ENCODE measurements at regions not wholly inside any gene's neighbourhood (a gene's known extent, or its start where the extent isn't known, plus 50 kb on each side); places are given as distances from the start of the nearest gene placed in this dataset.

DNA sequence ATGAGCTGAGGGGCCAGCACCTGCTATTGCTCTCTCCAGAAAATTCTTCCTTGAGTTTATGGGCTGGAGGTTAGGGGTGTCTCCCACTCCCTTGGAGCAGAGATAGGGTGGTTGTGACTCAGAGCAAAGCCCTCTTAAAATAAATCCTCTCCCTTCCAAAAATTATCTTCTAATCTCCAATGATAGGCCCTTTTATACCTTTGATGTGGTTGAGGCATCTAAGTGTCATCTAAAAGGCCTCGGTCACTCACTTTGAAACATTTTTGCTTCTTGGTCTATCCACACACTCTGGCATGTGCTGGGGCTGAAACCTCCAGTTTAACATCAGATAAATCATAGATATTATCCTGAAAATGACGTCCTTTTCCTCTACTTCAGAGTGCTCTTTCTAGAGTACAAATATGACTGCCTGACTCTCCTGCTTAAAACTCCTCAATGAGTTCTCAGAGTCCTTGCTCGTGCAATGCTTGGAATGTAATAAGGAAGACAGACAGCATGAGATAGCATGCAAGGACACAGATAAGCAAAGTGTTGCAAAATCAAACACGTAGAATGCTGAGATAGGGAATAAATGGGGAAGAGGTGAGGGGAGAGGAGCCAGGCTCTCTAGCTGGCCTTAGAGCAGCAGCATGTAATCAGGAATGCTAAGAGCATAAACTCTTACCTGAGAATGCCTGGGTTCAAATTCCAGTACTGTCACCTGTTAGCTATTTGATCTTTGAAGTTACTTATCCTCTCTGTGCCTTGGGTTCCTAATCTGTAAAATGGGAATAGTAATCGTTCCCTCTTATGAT is 374.1 kb upstream of the CITED2 start:
- TF ChIP-seq, protein P1, sequence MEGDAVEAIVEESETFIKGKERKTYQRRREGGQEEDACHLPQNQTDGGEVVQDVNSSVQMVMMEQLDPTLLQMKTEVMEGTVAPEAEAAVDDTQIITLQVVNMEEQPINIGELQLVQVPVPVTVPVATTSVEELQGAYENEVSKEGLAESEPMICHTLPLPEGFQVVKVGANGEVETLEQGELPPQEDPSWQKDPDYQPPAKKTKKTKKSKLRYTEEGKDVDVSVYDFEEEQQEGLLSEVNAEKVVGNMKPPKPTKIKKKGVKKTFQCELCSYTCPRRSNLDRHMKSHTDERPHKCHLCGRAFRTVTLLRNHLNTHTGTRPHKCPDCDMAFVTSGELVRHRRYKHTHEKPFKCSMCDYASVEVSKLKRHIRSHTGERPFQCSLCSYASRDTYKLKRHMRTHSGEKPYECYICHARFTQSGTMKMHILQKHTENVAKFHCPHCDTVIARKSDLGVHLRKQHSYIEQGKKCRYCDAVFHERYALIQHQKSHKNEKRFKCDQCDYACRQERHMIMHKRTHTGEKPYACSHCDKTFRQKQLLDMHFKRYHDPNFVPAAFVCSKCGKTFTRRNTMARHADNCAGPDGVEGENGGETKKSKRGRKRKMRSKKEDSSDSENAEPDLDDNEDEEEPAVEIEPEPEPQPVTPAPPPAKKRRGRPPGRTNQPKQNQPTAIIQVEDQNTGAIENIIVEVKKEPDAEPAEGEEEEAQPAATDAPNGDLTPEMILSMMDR (IDR thresholded peaks at IDR 0.05), result no peak
- TF ChIP-seq POLR2A (IDR thresholded peaks at IDR 0.05), result no peak
